ENCODE measurements at regions not wholly inside any gene's neighbourhood (a gene's known extent, or its start where the extent isn't known, plus 50 kb on each side); places are given as distances from the start of the nearest gene placed in this dataset.

GRCh38 chr9:89882930-89883361, 278.1 kb downstream of the GADD45G start:
- H3K4me1 ChIP-seq = peaks cover 9 to 65% (median 27%) of the 10 kb centered on the region in 9 donors
- no peaks in the 10 kb centered on the region for H3K27me3 ChIP-seq
- H3K9me3 ChIP-seq = no peaks in the 10 kb centered on the region
- DNase-seq (no peak), ATAC-seq (no peak)
- intact Hi-C loops (cut with DNase I) = no loop called here
- no peak overlapping the region for H3K4me3 ChIP-seq
- peak overlapping the region in 2 of 10 donors; percentile 90 to 91 for H3K27ac ChIP-seq
- no peaks in the 10 kb centered on the region for H3K36me3 ChIP-seq
- TF ChIP-seq CTCF (IDR thresholded peaks at IDR 0.05) = no peak
- WGBS, 2 donors = 96 to 97% methylated on average over 7 of the region's 7 CpGs

- H3K9me3 ChIP-seq = no peaks in the 10 kb centered on the region
- H3K27me3 ChIP-seq = no peaks in the 10 kb centered on the region
- H3K36me3 ChIP-seq = no peaks in the 10 kb centered on the region
- peaks cover 3 to 58% (median 19%) of the 10 kb centered on the region in 9 donors for H3K4me1 ChIP-seq
- peak in 2 of 8 donors; percentile 2 to 5 for ATAC-seq
- TF ChIP-seq CTCF (IDR thresholded peaks at IDR 0.05) = no peak
- H3K4me3 ChIP-seq = no peak overlapping the region
- WGBS, 2 donors = 89 to 92% methylated on average over 12 of the region's 12 CpGs
- no peak for DNase-seq
- intact Hi-C loops (cut with DNase I) = no loop called here
- peak overlapping the region in 9 of 10 donors; percentile 42 to 91 (median 76) for H3K27ac ChIP-seq
Observed at GRCh38 chr9:89883401-89884341, 278.9 kb downstream of the GADD45G start.

GRCh38 chr9:89884356-89885083, 279.7 kb downstream of the GADD45G start:
- no peaks in the 10 kb centered on the region for H3K36me3 ChIP-seq
- H3K4me3 ChIP-seq = no peak overlapping the region
- peaks cover 3 to 50% (median 11%) of the 10 kb centered on the region in 9 donors for H3K4me1 ChIP-seq
- no peaks in the 10 kb centered on the region for H3K9me3 ChIP-seq
- DNase-seq (peak; percentile 62 to 74), ATAC-seq (peak in 7 of 8 donors; percentile 54 to 85 (median 80))
- no peaks in the 10 kb centered on the region for H3K27me3 ChIP-seq
- no peak for TF ChIP-seq CTCF (IDR thresholded peaks at IDR 0.05)
- intact Hi-C loops (cut with DNase I) = no loop called here
- H3K27ac ChIP-seq = peak overlapping the region; percentile 43 to 91 (median 76)
- WGBS, 2 donors = 61 to 76% methylated on average over 13 of the region's 13 CpGs

- Histone ChIP-seq H3K4me1 (peaks cover 3 to 43% (median 8%) of the 10 kb centered on the region in 9 donors), H3K27me3 (no peaks in the 10 kb centered on the region), H3K36me3 (no peaks in the 10 kb centered on the region), H3K9me3 (no peaks in the 10 kb centered on the region), H3K4me3 (no peak overlapping the region), H3K27ac (peak overlapping the region; percentile 43 to 91 (median 76))
- no peak for DNase-seq
- WGBS, 2 donors = 95 to 97% methylated on average over 4 of the region's 4 CpGs
- intact Hi-C loops (cut with DNase I) = no loop called here
- TF ChIP-seq CTCF (IDR thresholded peaks at IDR 0.05) = no peak
- ATAC-seq = no peak
Observed at GRCh38 chr9:89885156-89885555, 280.3 kb downstream of the GADD45G start.
